Osteoblast (primary cell): ENCODE measurements at regions not wholly inside any gene's neighbourhood (a gene's known extent, or its start where the extent isn't known, plus 50 kb on each side); places are given as distances from the start of the nearest gene placed in this dataset.

ENCODE experiments used
- DNase-seq: peaks from one replicate; pipeline ENCODE4 v3.0.0; 2011; ENCODE audit warnings: low spot score, mixed read lengths; ENCODE audit not compliant: insufficient read length; ENCODE audit errors: missing footprints
- H2AFZ ChIP-seq: 2 replicates; pipeline ENCODE4 v1.6.0; 2011; ENCODE audit warnings: mild to moderate bottlenecking, low read length
- H3K27ac ChIP-seq: 2 replicates; pipeline ENCODE4 v1.5.1; 2011; ENCODE audit warnings: mild to moderate bottlenecking, low read depth, low read length, moderate library complexity
- H3K27me3 ChIP-seq: 2 replicates; pipeline ENCODE4 v1.6.0; 2012; ENCODE audit warnings: mild to moderate bottlenecking, control low read depth, inconsistent platforms, low read length, moderate library complexity; ENCODE audit not compliant: insufficient read depth
- H3K36me3 ChIP-seq: 2 replicates; pipeline ENCODE4 v1.5.1; 2011; ENCODE audit warnings: mild to moderate bottlenecking, low read length, control low read depth, moderate library complexity; ENCODE audit not compliant: insufficient read depth
- H3K4me1 ChIP-seq: 2 replicates; pipeline ENCODE4 v1.5.1; 2011; ENCODE audit warnings: mild to moderate bottlenecking, low read length, control low read depth, moderate library complexity; ENCODE audit not compliant: insufficient read depth
- H3K4me2 ChIP-seq: 2 replicates; pipeline ENCODE4 v1.6.0; 2011; ENCODE audit warnings: mild to moderate bottlenecking, low read length; ENCODE audit not compliant: insufficient read depth
- H3K4me3 ChIP-seq: fragments of 200-600 bp; sonication (generic); 3 replicates; pipeline ENCODE4 v1.5.1; 2012; ENCODE audit warnings: mild to moderate bottlenecking, low read length, inconsistent platforms; ENCODE audit not compliant: insufficient read depth
- H3K79me2 ChIP-seq: 2 replicates; pipeline ENCODE4 v1.6.0; 2012; ENCODE audit warnings: mild to moderate bottlenecking, low read length, control low read depth, inconsistent platforms; ENCODE audit not compliant: insufficient read depth
- H3K9me3 ChIP-seq: 2 replicates; pipeline ENCODE4 v1.5.1; 2011; ENCODE audit warnings: low read depth, low read length, control low read depth
- H4K20me1 ChIP-seq: 2 replicates; pipeline ENCODE4 v1.6.0; 2012; ENCODE audit warnings: mild to moderate bottlenecking, low read length, control low read depth; ENCODE audit not compliant: insufficient read depth
- TF ChIP-seq, protein P1 (sequence below): IDR thresholded peaks from 2 replicates; pipeline ENCODE4 v1.5.1; 2011; ENCODE audit warnings: mild to moderate bottlenecking, low read depth, low read length, moderate library complexity; ENCODE audit errors: extremely low read depth

DNA sequence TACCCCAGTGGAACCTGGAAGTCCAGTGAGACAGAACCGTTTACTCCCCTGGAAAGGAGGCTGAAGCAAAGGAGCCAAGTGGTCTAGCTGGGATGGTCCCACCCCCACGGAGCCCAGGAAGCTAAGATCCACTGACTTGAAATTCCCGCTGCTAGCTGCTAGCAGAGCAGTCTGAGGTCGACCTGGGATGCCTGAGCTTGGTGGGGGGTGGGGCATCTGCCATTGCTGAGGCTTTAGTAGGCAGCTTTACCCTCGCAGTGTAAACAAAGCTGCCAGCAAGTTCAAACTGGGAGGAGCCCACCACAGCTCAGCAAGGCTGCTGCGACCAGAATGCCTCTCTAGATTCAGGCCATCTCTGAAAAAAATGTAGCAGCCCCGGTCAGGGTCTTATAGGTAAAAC, 437.0 kb downstream of the SUCLA2 start:
- Histone ChIP-seq H3K36me3 (no peaks in the 10 kb centered on the region), H4K20me1 (no peaks in the 10 kb centered on the region), H3K4me3 (no peak overlapping the region), H3K4me2 (no peak overlapping the region), H3K27ac (no peak overlapping the region), H3K9me3 (no peaks in the 10 kb centered on the region), H3K79me2 (no peaks in the 10 kb centered on the region), H3K4me1 (no peaks in the 10 kb centered on the region), H3K27me3 (no peaks in the 10 kb centered on the region), H2AFZ (no peak overlapping the region)
- no peak for DNase-seq
- TF ChIP-seq, protein P1, sequence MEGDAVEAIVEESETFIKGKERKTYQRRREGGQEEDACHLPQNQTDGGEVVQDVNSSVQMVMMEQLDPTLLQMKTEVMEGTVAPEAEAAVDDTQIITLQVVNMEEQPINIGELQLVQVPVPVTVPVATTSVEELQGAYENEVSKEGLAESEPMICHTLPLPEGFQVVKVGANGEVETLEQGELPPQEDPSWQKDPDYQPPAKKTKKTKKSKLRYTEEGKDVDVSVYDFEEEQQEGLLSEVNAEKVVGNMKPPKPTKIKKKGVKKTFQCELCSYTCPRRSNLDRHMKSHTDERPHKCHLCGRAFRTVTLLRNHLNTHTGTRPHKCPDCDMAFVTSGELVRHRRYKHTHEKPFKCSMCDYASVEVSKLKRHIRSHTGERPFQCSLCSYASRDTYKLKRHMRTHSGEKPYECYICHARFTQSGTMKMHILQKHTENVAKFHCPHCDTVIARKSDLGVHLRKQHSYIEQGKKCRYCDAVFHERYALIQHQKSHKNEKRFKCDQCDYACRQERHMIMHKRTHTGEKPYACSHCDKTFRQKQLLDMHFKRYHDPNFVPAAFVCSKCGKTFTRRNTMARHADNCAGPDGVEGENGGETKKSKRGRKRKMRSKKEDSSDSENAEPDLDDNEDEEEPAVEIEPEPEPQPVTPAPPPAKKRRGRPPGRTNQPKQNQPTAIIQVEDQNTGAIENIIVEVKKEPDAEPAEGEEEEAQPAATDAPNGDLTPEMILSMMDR: no peak

DNA sequence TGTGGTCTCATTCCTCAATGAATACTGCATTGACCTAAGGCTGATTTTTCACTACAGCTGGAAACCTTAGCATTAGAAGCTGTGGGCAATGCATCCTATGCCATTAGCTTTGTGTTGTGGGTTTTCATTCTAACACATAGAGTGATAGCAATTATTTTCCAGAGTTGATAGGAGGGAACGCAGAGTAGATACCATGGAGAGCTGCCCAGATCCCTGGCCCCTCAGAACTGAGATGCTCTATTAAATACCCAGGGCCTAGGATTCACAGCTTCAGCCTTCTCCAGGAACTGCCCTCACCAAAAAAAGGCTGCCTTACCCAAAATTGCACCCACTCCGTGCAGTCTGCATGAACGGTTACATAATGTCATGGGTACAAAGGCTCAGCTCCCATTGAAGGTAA, 444.4 kb downstream of the SUCLA2 start:
- no peak overlapping the region for H2AFZ ChIP-seq
- no peaks in the 10 kb centered on the region for H3K27me3 ChIP-seq
- no peak for DNase-seq
- H3K4me1 ChIP-seq: no peaks in the 10 kb centered on the region
- no peak overlapping the region for H3K4me3 ChIP-seq
- no peaks in the 10 kb centered on the region for H3K36me3 ChIP-seq
- no peak overlapping the region for H3K27ac ChIP-seq
- no peaks in the 10 kb centered on the region for H3K79me2 ChIP-seq
- no peaks in the 10 kb centered on the region for H4K20me1 ChIP-seq
- H3K4me2 ChIP-seq: no peak overlapping the region
- TF ChIP-seq, protein P1: no peak
- no peaks in the 10 kb centered on the region for H3K9me3 ChIP-seq

DNA sequence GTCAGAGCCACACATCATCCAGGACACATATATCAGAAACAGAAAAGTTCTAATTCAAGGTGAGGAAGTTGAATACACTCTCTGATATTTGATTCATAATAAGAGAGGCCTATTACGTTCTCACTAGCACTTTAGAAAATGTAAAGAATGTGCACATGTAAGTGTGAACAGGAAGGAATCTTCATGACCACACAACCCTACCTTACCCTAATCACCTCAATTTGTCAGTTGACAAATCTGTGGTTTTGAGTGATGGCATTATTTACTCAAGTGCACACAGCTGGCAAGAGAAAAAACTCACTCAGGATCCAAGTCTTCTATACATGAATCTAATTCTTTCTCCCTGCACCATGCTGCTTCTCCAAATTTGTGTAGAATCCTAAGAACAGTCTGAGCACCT, 445.8 kb downstream of the SUCLA2 start:
- DNase-seq: no peak
- no peaks in the 10 kb centered on the region for H3K4me1 ChIP-seq

DNA sequence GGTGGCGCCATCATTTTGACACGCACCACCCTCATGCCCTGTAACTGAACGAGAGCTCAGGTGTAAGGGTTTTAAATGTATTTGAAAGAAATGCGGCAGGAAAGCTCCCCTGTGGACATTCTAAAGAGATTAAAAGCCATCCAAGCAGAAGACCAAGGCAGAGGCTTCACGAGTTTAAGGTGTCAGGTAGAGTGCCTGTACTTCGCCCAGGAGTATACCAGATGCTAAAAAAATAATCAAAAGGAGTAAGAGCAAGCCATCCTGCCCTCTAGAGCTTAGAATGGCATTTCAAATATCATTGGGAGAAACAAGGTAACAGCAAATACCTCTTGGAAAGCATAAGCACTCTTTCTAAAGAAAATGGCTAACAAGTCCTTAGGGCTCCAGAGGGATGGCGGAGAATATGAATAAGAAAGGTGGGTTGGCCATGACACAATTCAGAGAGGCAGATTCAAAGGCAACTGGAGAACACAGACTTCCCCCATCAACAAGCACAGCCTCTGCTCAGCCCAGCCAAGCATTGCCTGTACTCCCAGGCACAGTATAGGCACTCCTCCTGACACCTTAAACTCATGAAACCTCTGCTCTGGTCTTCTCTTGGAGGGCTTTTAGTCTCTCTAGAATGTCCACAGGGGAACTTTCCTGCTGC, 447.6 kb downstream of the SUCLA2 start:
- H3K9me3 ChIP-seq: no peaks in the 10 kb centered on the region
- H3K36me3 ChIP-seq: no peaks in the 10 kb centered on the region
- no peaks in the 10 kb centered on the region for H3K4me1 ChIP-seq
- no peak overlapping the region for H3K4me2 ChIP-seq
- TF ChIP-seq, protein P1: no peak
- H3K79me2 ChIP-seq: no peaks in the 10 kb centered on the region
- no peak overlapping the region for H2AFZ ChIP-seq
- no peaks in the 10 kb centered on the region for H4K20me1 ChIP-seq
- H3K27ac ChIP-seq: no peak overlapping the region
- H3K4me3 ChIP-seq: no peak overlapping the region
- no peak for DNase-seq
- no peaks in the 10 kb centered on the region for H3K27me3 ChIP-seq

More for the DNA sequence above, 445.8 kb downstream of the SUCLA2 start:
- Histone ChIP-seq H3K27ac (no peak overlapping the region), H3K79me2 (no peaks in the 10 kb centered on the region), H3K36me3 (no peaks in the 10 kb centered on the region), H3K9me3 (no peaks in the 10 kb centered on the region), H3K4me3 (no peak overlapping the region), H3K27me3 (no peaks in the 10 kb centered on the region), H3K4me2 (no peak overlapping the region), H2AFZ (no peak overlapping the region), H4K20me1 (no peaks in the 10 kb centered on the region)
- TF ChIP-seq, protein P1: no peak
